ENCODE measurements at regions not wholly inside any gene's neighbourhood (a gene's known extent, or its start where the extent isn't known, plus 50 kb on each side); places are given as distances from the start of the nearest gene placed in this dataset.

DNA sequence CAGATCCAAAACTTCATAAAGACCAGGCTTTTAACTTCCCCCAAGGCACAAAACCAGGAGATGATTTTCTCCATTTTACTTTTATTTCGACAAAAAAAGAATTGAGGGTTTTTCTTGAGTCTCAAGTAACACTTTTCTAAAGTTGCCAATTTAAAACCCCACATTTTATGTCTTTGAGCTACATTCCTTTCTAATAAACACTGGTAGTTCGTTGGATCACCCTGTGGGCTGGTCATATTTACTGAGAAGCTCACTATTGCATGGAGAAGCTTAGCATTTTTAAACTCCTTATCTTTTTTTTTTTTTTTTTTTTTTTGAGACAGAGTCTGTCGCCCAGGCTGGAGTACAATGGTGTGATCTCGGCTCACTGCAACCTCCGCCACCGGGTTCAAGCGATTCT is 255.1 kb upstream of the TPM1 start:
- DNase-seq, result no peak

DNA sequence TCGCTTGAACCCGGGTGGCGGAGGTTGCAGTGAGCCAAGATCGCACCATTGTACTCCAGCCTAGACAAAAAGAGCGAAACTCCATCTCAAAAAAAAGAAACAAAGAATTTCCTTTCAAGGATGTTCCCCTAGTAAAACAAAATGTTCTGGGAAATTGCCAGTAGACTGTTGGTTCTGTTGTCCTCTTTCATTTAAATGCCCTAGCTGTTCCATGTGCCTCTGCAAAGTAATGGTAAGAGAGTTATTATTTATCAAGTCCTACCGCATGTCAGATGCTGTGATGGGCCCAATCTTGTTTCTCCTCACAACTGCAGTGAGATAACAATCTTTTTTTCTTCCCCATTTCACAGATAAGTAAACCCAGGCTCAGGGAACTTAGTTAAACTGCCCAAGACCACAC is 254.3 kb upstream of the TPM1 start:
- no peak for DNase-seq

DNA sequence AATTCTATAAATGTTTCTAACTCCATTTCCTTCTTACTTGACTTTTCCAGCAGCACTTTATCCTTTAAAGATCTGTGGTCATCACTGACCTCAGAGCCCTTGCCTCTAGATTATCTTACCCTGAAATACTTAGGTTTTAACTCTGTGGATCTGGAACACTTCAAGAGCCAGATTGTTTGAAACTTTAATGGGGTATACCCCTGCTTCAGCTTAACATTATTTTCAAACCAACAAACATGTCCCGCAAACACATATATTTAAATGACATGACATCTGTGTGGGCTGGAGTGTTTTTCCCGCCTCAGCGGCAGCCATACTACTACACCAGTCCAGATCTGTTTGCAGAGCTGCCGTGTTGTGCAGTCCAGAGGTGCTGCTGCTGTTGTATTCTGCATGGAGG is 252.0 kb upstream of the TPM1 start:
- DNase-seq, result no peak

DNA sequence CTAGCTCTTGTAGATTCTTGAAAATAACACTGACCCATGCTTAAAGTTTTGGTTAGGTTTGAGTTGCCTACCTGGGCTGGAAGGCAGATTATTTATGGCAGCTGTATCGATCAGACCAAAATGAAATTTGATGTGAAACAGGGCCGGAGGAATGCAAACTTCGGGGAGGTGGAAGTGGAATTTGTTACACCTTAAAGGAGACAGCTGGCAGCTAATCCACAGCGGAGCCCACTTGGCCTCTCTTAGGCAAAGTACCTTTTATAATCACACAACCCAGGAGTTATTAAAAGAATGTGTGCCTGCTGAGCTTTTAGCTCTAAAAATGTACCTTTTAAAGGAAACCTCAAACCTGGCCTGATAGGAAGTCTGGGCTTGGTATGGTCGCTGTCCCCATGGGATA is 250.9 kb upstream of the TPM1 start:
- no peak for DNase-seq

DNA sequence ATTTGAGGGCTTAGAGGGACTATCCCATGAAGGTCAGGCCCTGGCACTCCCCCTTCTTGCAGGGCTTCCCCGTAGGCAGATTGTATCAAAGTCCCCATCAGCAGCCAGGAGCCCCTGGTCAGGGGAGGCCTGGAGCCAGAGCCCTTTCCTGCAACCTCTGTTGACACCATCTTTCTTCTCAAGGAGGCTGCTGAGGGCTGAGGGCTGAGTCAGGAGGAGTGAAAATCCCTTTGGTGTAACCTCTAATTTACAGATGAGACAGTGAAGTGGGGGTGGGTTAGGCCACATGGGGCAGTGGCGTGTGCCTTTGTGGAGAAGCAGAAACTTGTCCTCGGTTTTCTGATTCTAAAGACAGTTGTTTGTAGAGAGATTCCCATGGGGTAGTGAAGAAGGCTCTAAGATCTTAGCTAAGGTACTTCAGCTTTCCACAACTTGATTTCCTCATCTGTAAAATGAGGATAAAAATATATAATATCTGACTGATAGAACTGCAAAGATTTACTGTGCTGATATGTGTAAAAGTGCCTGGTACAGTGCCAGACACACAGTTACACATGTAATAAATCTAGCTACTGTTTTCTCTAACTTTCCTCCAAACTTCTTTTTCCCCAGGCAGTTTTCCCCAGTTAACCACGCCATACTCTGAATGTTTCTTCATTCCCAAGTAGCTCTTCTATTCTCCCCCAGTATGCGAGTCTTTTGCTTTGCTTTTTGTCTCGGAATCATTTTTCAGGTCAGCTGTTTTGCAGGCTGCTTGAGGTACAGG is 249.4 kb upstream of the TPM1 start:
- DNase-seq, result no peak

DNA sequence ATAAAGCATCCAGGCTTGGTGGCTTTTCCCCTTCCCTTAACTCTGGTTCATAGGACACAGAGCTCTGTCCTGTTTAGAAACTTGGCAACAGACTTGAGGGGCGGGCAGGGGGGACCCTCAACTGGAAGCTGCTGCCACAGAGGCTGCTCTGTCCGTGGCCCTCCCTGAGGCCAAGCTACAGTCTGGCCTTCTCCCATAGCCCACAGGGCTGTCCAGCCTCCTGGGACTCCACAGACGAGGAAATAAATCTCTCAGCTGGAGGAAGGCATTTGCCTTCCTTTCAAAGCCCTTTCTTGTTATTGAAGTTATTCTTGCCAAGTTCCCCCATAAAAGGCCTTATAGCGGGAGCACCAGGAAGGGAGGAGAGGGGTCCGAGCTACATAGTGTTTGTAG is 248.8 kb upstream of the TPM1 start:
- DNase-seq, result no peak

DNA sequence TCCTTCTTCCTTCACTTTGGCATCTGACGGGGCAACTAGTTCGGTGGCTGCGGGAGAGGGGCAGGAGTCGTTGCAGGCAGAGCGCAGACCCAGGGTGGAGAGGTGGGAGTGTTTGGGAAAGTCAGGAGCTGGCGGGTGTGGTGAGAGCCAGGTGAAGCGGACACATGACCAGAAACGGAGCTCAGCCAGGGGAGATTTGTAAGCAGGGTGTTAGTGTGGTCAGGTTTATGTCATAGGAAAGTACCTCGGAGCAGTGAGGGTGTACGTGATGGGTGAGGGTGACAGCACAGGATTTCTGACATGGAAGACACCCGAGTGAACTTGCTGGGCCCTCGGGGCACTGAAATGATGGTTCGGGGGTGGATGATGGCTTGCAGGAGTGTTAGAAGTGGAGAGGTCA is 247.4 kb upstream of the TPM1 start:
- no peak for DNase-seq

DNA sequence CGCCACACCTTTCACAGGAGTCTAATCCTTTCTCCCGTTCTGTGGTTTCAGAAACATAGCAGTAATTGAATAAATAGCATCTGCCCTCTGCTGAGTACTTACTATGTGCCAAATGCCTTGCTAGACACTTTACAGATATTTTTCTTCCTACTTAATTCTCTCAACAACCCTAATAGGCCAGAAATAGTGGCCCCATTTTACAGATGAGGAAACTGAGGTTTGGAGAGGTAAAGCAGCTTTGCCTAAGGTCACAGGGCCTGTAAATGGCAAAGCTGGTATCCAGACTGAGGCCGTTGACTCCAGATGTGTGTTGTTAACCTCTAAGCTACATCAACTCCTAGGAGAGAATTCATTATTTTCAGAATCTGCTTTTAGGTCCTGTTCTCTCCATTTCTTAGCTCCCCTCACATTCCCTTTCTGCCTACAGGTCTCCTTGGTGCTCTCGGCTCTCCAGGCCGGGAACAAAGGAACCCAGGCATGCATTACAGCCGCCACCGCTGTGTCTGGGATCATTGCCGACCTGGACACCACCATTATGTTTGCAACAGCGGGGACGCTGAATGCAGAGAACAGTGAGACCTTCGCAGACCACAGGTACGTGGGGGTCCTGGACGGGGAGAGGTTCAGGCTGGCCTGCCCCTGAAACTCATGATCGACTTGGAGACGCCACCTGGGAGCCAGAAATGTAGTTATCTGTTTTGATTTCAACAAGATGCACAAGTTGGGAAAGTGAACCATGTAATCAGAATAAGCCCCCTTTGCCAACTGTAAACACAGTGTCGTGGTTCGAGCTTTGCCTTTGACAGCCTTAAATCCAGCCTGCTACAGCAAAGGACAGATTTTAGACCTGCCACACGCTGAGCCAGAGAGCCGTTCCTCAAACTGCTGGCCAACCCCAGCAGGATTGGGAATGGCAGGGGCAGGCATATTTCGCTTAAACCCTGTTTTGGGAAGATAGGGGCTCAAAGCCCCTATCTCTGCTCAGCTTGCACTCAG is 246.5 kb upstream of the TPM1 start:
- DNase-seq, result no peak

DNA sequence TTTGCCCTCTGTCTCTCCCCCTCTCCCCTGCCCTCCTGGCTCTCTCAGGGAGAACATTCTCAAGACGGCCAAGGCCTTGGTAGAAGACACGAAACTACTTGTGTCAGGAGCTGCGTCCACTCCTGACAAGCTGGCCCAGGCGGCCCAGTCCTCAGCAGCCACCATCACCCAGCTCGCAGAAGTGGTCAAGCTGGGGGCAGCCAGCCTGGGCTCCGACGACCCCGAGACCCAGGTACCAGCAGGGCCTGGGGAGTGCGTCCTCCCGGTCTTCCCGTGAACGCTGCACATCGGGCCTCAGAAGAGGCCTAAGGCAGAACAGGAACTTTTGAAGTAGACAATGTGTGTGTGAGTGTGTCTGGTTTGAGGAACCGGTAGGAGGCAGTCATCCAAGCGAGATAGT is 245.4 kb upstream of the TPM1 start:
- no peak for DNase-seq

DNA sequence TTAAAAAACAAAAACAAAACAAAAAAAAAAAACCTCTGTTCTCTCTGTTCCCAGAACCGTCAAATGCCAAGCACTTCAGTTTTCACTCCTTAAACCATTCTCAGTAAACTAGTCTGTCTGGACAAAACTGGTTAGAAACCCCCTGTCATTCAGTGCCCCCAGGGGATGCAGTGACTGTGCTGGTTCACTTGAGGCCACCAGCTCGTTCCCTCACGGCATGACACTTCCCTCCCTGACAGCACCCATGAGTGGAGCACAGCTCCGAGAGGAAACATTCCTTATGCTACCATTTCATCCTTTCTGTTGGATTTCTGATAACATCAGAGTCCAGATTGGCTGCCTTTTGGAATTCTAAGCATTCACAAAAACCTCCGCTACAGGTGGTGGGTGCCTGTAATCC is 244.0 kb upstream of the TPM1 start:
- DNase-seq, result no peak

DNA sequence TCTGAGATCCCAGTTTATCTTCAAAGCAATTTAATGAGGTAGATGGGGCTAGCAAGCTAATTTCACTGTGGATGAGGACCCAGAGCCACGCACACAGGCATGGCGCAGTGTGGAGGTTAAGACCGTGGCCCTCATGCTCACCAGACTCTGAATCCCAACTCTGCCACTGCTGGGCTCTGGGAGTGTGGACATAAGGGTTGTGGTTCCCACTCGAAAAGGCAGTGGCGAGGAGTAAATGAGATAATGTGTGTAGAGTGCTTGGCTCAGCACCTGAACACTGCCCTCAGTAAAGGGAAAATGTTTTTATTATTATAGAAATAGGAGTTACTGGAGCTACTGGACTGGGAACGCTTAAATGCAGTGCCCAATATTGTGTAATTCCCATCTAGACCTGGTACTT is 243.5 kb upstream of the TPM1 start:
- DNase-seq, result no peak

DNA sequence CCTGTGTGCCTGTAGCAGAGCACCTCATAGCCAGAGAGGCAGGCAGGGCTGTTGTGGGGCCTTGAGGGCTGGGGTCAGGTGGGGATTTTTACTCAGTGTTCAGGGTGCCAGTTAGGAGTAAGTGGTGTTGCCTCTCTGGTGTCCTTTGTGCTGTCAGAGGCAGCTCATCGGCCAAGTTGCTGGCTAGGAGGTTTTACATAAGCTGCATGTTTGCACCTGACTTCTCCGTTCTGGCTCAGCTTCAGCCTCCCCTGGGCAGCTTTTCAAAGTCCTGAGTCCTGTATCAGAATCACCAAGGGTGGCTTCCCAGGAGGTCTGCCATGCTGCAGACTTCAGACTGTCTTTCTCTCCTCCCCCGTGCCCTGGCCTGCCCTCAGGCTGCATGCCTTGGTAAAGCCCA is 242.6 kb upstream of the TPM1 start:
- no peak for DNase-seq

DNA sequence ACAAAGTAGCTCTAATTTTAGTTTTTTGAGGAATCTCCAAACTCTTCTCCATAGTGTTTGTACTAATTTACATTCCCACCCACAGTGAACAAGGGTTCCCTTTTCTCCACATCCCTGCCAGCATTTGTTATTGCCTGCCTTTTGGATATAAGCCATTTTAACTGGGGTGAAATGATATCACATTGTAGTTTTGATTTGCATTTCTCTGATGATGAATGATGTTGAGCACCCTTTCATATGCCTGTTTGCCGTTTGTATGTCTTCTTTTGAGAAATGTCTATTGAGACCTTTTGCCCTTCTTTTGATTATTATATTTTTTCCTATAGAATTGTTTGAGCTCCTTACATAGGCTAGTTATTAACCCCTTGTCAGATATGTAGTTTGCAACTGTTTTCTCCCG is 239.9 kb upstream of the TPM1 start:
- no peak for DNase-seq

DNA sequence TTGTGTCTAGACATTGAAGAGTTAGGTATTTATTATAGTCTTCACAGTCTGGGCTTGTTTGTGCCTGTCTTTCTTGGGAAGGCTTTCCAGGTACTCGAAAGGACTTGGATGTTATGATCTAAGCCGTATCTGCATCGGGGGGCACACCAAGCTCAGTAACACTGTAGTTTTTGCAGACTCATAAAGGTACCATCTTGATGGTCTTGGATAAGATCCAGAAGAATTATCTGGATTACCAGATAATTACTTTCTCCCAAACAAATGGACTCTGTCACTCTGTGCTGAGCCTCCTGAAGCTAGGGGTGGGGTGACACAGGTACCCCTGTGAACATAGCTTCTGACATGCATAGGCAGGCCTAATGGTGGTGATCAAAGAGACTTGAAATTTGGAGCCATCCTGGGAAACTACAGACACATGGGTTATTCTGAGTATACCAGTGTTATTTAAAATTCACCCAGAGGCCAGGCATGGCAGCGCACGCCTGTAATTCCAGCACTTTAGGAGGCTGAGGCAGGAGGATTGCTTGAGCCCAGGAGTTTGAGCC is 238.6 kb upstream of the TPM1 start:
- DNase-seq, result no peak

DNA sequence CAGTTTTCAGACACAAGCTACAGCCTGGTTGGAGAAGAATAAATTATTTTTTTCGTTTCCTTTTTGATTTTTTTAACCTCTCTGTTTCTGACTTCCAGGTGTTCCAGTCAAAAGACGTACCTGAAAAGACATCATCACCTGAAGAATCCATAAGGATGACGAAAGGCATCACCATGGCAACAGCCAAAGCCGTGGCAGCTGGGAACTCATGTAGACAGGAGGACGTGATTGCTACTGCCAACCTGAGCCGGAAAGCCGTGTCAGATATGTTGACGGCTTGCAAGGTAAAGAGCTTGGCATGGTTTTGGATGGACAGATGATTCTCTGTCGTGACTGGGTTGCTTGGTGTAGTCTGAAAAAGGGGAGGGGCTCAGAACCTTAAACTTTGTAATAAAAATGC is 237.0 kb upstream of the TPM1 start:
- DNase-seq, result no peak

DNA sequence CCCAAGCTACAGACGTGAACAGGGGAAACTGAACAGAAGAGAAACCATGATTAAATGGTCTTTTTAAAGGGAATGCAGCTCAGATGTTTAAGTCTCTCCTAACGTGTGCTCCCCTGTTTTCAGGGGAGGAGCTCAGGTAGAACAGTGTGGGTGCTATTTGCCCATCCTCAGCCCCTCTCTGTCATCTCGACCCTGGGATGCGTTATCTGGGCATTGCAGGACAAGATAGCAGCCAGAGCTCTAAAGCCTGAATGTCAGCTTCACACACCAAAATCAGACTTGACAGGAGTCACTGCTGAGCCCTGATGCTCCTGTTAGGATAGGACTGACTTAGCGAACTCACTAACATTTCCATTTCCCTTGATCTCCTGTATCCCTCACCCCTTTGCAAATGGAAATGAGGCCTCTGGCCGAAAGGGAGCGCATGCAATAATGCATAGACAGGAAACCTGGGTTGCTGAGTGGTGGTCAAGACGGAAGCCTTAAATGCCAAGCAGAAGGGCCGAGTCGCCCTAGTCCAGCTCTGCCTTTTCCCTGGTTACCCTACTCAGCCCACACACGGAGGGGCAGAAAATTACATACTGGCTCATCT is 234.9 kb upstream of the TPM1 start:
- no peak for DNase-seq

DNA sequence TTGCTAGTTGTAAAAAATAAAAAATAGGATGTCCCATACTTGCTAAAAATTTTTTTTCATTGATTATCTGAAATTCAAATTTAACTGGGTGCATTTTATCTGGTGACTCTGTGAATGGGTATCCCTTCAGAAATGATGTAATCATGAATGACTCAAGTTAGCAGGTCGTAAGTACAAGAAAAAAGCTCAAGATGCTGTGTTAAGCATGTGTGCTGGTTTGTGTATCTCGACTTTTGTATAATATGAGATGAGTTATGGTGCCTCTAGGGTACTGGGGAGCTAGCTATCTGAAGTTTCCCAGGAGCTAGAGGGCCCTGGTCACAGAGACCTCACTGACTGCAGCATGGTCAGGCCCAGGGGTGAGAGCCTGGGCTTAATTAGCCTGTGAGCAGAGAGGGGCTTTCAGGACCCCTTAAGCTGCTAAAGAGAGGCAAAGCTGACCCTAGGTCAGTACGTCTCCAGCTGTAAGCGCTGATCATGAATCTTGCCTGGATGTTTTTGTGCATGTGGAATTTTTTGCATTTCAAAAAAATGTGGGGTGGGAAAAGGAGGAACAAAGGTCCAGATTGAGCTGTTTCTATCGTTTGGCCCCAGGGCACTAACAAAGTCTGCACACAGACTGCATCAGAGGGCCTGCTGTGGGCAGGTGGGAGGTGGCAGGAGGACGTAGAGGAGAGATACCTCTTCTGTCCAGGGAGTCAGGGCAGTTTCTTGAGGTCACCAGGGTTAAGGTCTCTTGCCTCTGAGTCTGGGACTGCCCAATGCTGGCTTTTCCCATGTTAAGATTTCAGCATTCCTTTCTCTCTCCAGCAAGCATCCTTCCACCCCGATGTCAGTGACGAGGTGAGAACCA is 233.2 kb upstream of the TPM1 start:
- DNase-seq, result no peak

DNA sequence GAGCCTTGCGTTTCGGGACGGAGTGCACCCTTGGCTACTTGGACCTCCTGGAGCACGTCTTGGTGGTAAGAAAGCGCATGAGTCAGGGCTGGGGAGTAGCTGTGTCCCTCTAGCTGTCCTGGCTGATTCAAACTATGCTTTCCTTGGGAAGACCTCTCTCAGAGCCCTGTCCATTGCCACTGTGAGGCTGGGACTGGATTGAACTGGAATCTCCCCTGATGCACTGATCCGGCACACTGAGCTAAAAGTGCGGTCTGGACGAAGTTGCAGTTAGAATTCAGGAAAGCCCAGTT is 232.6 kb upstream of the TPM1 start:
- no peak for DNase-seq

DNA sequence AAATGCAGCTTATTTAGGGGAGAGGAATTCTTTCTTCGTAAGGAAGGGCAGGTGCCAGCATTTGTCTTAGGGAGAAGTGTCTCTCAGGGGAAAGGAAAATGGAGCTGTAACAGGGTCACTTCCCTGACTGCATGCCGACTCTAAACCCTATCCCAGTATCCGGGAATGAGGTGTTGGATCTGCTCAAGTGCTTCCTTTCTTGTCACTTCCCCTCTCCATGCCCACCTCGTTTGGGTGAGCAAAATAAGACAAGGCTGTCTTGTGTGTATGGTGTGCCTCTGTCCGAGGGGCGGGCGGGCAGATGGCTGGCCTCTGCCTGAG is 230.1 kb upstream of the TPM1 start:
- DNase-seq, result no peak

DNA sequence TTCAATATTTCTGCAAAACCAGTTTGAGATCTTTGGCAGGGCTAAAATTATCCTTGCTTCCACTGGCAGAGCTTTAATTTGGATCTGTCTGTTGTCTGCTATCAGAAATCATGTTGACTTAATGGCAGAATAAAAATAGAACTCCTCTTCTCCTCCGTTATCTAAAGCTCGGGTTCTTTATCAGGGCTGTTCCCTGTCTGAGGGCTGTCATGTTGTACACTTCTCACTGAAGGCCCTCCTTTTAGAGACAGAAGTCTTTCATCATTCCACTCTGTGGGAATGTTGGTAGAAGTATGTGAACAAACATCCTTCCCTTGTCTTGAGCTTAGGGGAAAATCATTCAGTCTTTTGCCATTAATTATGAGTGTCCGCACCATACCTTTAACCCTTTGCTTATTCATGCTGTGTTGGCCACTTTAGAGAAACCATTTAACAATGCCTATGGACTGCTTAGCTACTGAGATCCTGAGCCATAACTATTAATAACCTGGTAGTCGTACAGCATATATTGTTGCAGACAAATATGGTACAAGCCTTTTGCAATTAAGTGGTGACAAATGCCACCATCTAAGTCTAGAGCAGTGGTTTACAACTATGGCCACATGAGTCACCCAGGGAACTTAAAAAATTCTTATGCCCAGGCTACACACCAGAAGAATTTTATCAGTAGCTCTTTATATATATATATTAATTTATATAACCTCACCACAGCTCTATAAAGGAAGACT is 226.0 kb upstream of the TPM1 start:
- DNase-seq, result no peak

DNA sequence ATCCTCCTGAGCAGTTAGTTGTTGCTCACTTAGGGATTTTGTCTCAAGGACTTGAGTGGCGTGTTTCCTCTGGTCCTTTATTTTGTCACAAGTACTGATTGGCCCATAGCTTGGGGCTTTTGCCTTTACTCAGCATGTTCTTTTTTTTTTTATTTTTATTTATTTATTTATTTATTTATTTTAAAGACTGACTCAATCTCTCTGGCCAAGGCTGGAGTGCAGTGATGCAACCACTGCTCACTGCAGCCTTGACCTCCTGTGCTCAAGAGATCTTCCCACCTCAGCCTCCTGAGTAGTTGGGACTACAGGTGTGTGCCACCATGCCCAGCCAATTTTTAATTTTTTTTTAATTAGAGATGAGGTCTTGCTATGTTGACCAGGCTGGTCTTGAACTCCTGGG is 223.9 kb upstream of the TPM1 start:
- DNase-seq, result no peak

Measured in CD4-positive, alpha-beta T cell treated with Interleukin-6 for 4 hours (primary cell).